EL (cell line): ENCODE measurements at regions not wholly inside any gene's neighbourhood (a gene's known extent, or its start where the extent isn't known, plus 50 kb on each side); places are given as distances from the start of the nearest gene placed in this dataset.
"Not testable (repeated sequence)": the region's sequence is repeated elsewhere in the genome, so short reads cannot be mapped to it uniquely, and the experiment has no call there.

Experiments
- DNase-seq: peaks from one replicate; pipeline ENCODE4 v3.0.0-alpha.2; 2016

GRCh38 chr15:59779110-59779509, 90.0 kb upstream of the BNIP2 start:
- no peak for DNase-seq

GRCh38 chr15:59764775-59765174, 75.7 kb upstream of the BNIP2 start:
- no peak for DNase-seq

GRCh38 chr15:59762558-59762957, 73.4 kb upstream of the BNIP2 start:
- DNase-seq = no peak

DNA sequence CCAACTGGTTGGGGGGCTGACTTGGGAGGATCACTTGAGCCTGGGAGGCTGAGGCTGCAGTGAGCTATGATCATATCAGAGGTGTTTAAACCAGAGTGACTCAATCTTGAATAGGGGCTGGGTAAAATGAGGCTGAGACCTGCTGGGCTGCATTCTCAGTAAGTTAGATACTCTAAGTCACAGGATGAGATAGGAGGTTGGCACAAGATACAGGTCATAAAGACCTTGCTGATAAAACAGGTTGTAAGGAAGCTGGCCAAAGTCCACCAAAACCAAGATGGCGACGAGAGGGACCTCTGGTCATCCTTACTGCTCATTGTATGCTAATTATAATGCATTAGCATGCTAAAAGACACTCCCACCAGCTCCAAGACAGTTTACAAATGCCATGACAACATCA, 71.1 kb upstream of the BNIP2 start:
- not testable (repeated sequence) for DNase-seq

GRCh38 chr15:59751552-59752413, 62.7 kb upstream of the BNIP2 start:
- no peak for DNase-seq

- DNase-seq = no peak
Measured at GRCh38 chr15:59746777-59747176, 57.7 kb upstream of the BNIP2 start.

GRCh38 chr15:59741274-59741906, 52.3 kb upstream of the BNIP2 start:
- peak; percentile 17 for DNase-seq

- DNase-seq = no peak
Measured at GRCh38 chr15:59739557-59740186, 50.6 kb upstream of the BNIP2 start.
